Right renal cortex interstitium (tissue), 3 donors: ENCODE measurements at regions not wholly inside any gene's neighbourhood (a gene's known extent, or its start where the extent isn't known, plus 50 kb on each side); places are given as distances from the start of the nearest gene placed in this dataset.
"Not testable (repeated sequence)": the region's sequence is repeated elsewhere in the genome, so short reads cannot be mapped to it uniquely, and the experiment has no call there.

Experiments used
- DNase-seq, 3 donors: peaks; one replicate each; pipeline ENCODE4 v3.0.0-alpha.2; 2013; ENCODE audit warnings: low read depth in 3 of 3, low spot score in 2 of 3

DNA sequence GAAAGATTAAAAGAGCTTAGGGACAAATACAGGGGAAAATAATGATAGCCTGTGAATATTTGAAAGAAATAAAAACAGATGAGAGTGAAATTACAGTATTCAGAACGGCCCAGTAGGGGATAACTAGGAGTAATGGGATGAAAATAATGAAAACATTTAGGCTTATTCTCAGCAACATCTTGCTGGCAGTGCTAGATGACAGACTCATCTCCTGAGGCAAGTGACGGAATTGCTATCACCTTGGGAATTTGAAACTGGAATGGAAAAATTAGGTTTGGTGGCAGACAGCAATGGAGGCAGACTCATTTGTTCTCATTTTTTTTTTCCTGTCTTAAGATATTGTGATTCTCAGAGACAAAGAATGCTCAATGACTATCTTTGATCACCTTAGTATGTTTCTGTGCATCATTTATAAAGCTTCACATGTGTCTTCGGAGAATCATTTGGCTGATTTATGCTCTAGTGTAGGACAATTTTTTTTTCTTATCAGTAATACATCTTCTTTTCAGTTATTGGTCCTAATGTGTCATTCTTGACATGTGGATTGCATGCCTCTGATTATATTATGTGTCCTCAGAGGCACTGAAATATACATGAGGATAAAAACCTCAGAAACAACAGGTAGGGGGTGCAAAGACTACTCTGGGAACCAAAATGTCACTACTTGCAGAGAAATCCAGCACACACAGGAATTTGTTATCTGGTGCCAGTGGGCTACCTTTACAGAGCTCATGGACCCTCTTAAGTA, 711.7 kb downstream of the EDEM1 start:
- no peak for DNase-seq

DNA sequence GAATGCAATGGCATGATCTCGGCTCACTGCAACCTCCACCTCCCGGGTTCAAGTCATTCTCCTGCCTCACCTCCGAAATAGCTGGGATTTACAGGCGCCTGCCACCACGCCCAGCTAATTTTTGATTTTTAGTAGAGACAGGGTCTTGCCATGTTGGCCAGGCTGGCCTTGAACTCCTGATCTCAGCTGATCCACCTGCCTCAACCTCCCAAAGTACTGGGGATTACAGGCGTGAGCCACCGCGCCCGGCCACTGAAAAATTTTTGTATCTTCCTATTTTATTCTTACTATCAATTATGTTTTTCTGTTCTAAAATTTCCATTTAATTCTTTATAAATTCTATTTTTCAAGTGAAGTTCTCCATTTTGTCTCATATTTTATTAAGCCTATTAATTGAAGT, 730.4 kb downstream of the EDEM1 start:
- no peak for DNase-seq

DNA sequence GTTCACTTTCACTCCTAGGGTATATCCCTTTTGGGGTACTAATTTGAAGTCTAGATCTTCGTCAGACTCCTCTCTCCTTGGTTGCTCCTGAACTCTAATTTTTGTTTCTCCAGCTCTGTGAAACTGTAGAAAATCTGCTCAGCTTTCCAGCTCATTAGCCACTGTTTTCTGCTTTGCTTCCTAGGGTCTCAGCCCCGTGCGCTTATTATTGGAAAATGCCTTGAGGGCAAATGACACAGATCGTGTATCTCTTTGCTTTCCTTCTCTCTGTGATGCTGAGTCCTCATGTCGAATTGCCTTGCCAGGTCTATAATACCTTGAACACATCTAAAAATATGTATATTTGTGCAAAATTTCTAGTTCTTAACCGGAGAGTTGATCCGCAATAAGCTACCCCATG, 731.1 kb downstream of the EDEM1 start:
- DNase-seq = no peak

GRCh38 chr3:5929027-5929426, 741.5 kb downstream of the EDEM1 start:
- no peak for DNase-seq

DNA sequence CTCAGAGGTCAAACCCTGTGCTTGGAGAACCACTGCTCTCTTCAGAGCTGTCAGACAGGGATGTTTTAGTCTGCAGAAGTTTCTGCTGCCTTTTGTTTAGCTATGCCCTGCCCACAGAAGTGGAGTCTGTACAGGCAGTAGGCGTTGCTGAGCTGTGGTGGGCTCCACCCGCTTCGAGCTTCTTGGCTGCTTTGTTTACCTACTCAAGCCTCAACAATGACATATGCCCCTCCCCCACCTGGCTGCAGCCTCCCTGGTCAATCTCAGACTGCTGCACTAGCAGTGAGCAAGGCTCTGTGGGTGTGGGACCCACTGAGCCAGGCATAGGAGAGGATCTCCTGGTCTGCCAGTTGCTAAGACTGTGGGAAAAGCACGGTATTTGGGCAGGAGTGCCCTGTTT, 756.6 kb downstream of the EDEM1 start:
- not testable (repeated sequence) for DNase-seq

- no peak for DNase-seq
Measured at GRCh38 chr3:5948084-5948483, 760.6 kb downstream of the EDEM1 start.

GRCh38 chr3:5951026-5951425, 763.5 kb downstream of the EDEM1 start:
- DNase-seq = no peak

GRCh38 chr3:5972586-5972985, 785.1 kb downstream of the EDEM1 start:
- DNase-seq = no peak

- DNase-seq = no peak
Measured at GRCh38 chr3:5974630-5975322, 787.3 kb downstream of the EDEM1 start.

DNA sequence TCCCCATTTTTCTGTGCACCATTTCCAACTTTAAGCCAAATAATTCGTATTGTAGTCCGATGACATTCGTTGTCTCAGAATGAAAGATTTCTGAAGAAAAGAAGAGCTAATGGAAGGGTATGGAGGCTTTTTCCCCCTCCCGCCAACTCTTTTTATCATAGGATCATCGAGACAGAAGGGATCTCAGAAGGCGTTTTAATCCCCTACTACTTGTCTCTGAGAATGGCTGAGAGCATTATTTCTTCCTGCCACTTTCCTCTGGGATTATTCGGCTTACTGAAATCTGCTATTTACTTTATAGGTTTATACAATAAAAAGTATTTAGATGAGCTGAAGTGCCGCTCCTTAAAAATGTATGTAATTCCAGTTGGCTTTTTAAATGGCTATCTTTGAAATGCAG, 789.8 kb downstream of the EDEM1 start:
- DNase-seq = no peak

GRCh38 chr3:5980475-5980874, 793.0 kb downstream of the EDEM1 start:
- DNase-seq = no peak

GRCh38 chr3:5994651-5995050, 807.1 kb downstream of the EDEM1 start:
- no peak for DNase-seq

DNA sequence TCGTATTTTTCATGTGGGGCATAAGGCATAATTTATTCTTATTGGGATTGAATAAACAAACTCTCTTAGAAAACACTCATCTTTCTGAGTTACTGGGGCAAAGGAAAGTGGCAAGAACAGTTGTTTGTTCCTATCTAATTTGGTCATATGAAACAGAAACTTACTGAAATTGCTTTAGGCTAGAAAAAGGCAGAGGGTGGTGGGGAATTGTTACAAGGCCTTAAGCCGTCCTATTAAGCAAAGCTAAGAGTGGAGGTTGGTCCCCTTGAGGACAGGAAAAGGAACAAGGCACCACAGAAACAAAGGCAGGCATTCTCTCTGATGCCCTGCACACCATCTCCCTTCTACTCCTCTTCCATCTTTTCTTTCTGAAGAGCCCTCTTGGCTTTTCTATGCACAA, 830.9 kb downstream of the EDEM1 start:
- DNase-seq = no peak

- no peak for DNase-seq
Measured at GRCh38 chr3:6022621-6023020, 835.1 kb downstream of the EDEM1 start.

DNA sequence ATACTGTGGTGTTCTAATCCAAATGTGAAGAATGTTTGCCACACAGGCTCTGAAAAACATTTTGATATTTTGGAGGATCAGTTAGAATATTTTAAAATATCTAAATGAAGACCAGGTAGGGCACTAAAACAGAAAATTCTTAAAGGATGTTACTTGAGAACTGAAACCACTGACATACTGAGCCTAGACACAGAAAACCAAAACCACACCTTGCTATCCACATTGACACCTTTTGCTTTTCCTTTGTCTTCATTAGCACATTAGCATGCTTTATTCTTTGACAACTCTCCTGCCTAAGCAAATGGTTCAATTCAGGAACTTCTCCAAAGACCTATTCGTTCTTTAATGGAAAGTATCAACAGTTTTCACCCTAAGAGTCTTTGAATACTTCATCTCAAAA, 835.9 kb upstream of the GRM7 start:
- no peak for DNase-seq

GRCh38 chr3:6030648-6031047, 830.3 kb upstream of the GRM7 start:
- DNase-seq = not testable (repeated sequence)

DNA sequence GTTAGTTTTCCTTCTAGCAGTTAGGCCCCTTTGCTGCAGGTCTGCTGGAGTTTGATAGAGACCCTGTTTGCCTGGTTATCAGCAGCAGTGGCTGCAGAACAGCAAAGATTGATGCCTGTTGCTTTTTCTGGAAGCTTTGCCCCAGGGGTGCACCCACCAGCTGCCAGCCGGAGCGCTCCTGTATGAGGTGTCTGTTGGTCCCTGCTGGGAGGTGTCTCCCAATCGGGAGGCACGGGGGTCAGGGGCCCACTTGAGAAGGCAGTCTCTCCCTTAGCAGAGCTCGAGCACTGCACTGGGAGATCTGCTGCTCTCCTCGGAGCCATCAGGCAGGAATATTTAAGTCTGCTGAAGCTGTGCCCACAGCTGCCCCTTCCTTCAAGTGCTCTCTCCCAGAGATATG, 825.3 kb upstream of the GRM7 start:
- DNase-seq = no peak

DNA sequence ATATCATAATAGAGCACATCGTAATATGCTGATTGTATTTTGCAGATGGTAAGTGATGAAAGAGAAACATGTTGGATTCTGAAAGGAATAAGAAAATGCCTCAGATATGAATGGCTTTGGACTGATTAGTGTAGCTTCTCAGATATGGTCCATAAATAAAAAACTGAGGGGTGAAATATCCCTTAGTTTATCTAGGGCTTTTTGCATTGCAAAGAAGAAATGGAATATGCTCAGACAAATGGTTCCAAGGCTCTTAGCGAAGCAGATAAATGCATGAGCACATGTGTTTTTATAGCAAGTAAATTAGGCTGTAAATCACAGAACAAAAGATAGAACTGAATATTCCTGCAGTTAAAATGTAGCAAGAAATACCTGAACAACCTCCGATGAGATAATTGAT, 820.9 kb upstream of the GRM7 start:
- no peak for DNase-seq

DNA sequence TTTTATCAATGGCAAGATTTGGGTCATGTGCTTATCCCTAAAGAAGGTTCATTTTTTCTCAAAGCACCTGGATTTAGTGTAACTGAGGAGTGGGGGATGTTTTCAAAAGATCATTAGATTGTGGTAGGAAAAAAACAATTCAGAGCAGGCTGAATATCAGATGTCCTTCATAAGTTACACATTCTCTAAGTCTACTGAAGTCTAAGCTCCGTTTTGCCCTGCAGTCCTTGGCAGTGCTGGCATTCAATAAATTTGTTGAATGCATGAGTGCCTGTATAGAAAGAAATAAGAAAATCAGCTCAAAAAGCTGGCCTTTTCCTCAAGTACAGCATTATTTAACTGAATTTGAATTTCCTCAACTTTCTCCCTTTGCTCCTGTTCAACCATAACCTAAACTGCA, 819.0 kb upstream of the GRM7 start:
- DNase-seq = no peak

GRCh38 chr3:6047016-6047415, 813.9 kb upstream of the GRM7 start:
- DNase-seq = no peak

DNA sequence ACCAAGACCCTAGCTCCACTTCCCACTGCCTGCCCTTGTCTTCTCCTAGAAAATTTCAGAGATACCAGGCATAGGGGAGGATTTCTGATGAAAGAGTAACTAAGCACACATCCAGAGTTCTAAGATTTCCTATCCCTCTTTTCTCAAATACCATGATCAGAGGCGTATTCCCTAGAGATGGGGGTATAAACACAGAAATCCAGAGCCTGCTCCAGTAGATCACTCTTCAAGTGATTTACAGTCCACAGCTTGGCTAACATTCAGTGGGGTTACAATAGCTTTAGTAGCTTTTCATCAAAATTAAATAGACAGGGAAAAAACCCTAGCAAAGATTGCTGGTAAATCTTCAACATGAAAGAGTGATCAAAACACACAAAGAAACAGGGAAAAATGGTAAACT, 800.7 kb upstream of the GRM7 start:
- DNase-seq = no peak
